ENCODE measurements at regions not wholly inside any gene's neighbourhood (a gene's known extent, or its start where the extent isn't known, plus 50 kb on each side); places are given as distances from the start of the nearest gene placed in this dataset.
"Not testable (repeated sequence)": the region's sequence is repeated elsewhere in the genome, so short reads cannot be mapped to it uniquely, and the experiment has no call there.

GRCh38 chr1:96465441-96465840 is 256.1 kb upstream of the PTBP2 start:
- no peak for DNase-seq (ENCODE audit: insufficient read length, low spot score)
- no peak for FAIRE-seq
- no peak for TF ChIP-seq CTCF (IDR thresholded peaks at IDR 0.05; ENCODE audit: insufficient read depth, missing control alignments)

- DNase-seq (ENCODE audit: insufficient read length, low spot score): no peak
- no peak for FAIRE-seq
- no peak for TF ChIP-seq CTCF (IDR thresholded peaks at IDR 0.05; ENCODE audit: insufficient read depth, missing control alignments)
Measured at GRCh38 chr1:96466842-96467241, 254.7 kb upstream of the PTBP2 start.

GRCh38 chr1:96469726-96470125 is 251.9 kb upstream of the PTBP2 start:
- not testable (repeated sequence) for FAIRE-seq; DNase-seq (ENCODE audit: insufficient read length, low spot score)

- no peak for FAIRE-seq
- no peak for TF ChIP-seq CTCF (IDR thresholded peaks at IDR 0.05; ENCODE audit: insufficient read depth, missing control alignments)
- DNase-seq (ENCODE audit: insufficient read length, low spot score): no peak
Measured at GRCh38 chr1:96472471-96472870, 249.1 kb upstream of the PTBP2 start.

- FAIRE-seq: no peak
- TF ChIP-seq CTCF (IDR thresholded peaks at IDR 0.05; ENCODE audit: insufficient read depth, missing control alignments): no peak
Measured at GRCh38 chr1:96473791-96474434, 247.7 kb upstream of the PTBP2 start.

GRCh38 chr1:96474985-96475743 is 246.4 kb upstream of the PTBP2 start:
- FAIRE-seq: no peak

More at GRCh38 chr1:96473791-96474434, 247.7 kb upstream of the PTBP2 start:
- no peak for DNase-seq (ENCODE audit: insufficient read length, low spot score)

GRCh38 chr1:96475903-96476302 is 245.7 kb upstream of the PTBP2 start:
- no peak for FAIRE-seq
- TF ChIP-seq CTCF (IDR thresholded peaks at IDR 0.05; ENCODE audit: insufficient read depth, missing control alignments): no peak

More at GRCh38 chr1:96474985-96475743, 246.4 kb upstream of the PTBP2 start:
- TF ChIP-seq CTCF (IDR thresholded peaks at IDR 0.05; ENCODE audit: insufficient read depth, missing control alignments): no peak
- no peak for DNase-seq (ENCODE audit: insufficient read length, low spot score)

More at GRCh38 chr1:96475903-96476302, 245.7 kb upstream of the PTBP2 start:
- DNase-seq (ENCODE audit: insufficient read length, low spot score): no peak

Data from D721Med (cell line).